C4-2B (cell line): ENCODE measurements at regions not wholly inside any gene's neighbourhood (a gene's known extent, or its start where the extent isn't known, plus 50 kb on each side); places are given as distances from the start of the nearest gene placed in this dataset.

Experiments
- H3K27ac ChIP-seq: fragments of 450-650 bp; 2 replicates; pipeline ENCODE4 v1.5.1; 2017
- CTCF ChIP-seq: fragments of 450-650 bp; conservative IDR thresholded peaks from 2 replicates; pipeline ENCODE4 v1.5.1; 2017; ENCODE audit warnings: mild to moderate bottlenecking
- ZFX ChIP-seq: fragments of 450-650 bp; IDR thresholded peaks from 2 replicates; pipeline ENCODE4 v1.6.1; 2017

GRCh38 chr4:159735281-159736207, 632.7 kb downstream of the RAPGEF2 start:
- TF ChIP-seq CTCF = no peak
- TF ChIP-seq ZFX = no peak
- H3K27ac ChIP-seq = no peak overlapping the region

GRCh38 chr4:159736411-159736810, 633.5 kb downstream of the RAPGEF2 start:
- no peak for TF ChIP-seq CTCF
- no peak for TF ChIP-seq ZFX
- H3K27ac ChIP-seq = no peak overlapping the region

- TF ChIP-seq ZFX (no peak), CTCF (no peak)
- no peak overlapping the region for H3K27ac ChIP-seq
Measured at GRCh38 chr4:159743971-159744370, 641.1 kb downstream of the RAPGEF2 start.

- no peak overlapping the region for H3K27ac ChIP-seq
- TF ChIP-seq CTCF (no peak), ZFX (no peak)
Measured at GRCh38 chr4:159747983-159748382, 645.1 kb downstream of the RAPGEF2 start.

- no peak overlapping the region for H3K27ac ChIP-seq
- TF ChIP-seq ZFX (no peak), CTCF (no peak)
Measured at GRCh38 chr4:159748834-159749444, 646.1 kb downstream of the RAPGEF2 start.

- TF ChIP-seq ZFX = no peak
- TF ChIP-seq CTCF = no peak
- no peak overlapping the region for H3K27ac ChIP-seq
Measured at GRCh38 chr4:159757499-159757898, 654.6 kb downstream of the RAPGEF2 start.

GRCh38 chr4:159758061-159758460, 655.2 kb downstream of the RAPGEF2 start:
- no peak for TF ChIP-seq CTCF
- TF ChIP-seq ZFX = no peak
- no peak overlapping the region for H3K27ac ChIP-seq
